ENCODE measurements at regions not wholly inside any gene's neighbourhood (a gene's known extent, or its start where the extent isn't known, plus 50 kb on each side); places are given as distances from the start of the nearest gene placed in this dataset.

DNA sequence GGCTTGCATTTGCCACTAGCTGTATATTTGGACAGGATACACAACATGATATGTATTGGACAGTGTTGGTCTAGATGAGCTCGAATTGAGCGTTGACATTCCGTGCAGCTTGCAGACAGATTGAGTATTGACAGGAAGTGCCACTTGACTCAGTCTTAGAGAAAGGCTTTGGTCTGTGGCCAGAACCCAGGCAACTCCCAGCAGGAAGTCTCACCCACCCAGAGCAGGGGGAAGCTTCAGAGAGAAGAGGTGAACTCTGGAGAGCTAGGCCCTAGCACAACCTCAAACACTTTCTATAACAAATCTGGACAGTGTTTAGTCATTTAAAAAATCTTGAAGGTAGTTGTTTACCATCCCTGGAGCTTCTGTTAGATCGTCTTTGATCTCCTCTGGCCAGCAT lies 280.5 kb downstream of the FBXW7 start:
- TF ChIP-seq ZFP3 (CRISPR knock-in tag; IDR thresholded peaks at IDR 0.05) = no peak
- no peak for TF ChIP-seq PPARA (CRISPR knock-in tag; IDR thresholded peaks at IDR 0.05; ENCODE audit: borderline replicate concordance)
- TF ChIP-seq CSDC2 (CRISPR knock-in tag; IDR thresholded peaks at IDR 0.05) = no peak
- TF ChIP-seq, protein P1, sequence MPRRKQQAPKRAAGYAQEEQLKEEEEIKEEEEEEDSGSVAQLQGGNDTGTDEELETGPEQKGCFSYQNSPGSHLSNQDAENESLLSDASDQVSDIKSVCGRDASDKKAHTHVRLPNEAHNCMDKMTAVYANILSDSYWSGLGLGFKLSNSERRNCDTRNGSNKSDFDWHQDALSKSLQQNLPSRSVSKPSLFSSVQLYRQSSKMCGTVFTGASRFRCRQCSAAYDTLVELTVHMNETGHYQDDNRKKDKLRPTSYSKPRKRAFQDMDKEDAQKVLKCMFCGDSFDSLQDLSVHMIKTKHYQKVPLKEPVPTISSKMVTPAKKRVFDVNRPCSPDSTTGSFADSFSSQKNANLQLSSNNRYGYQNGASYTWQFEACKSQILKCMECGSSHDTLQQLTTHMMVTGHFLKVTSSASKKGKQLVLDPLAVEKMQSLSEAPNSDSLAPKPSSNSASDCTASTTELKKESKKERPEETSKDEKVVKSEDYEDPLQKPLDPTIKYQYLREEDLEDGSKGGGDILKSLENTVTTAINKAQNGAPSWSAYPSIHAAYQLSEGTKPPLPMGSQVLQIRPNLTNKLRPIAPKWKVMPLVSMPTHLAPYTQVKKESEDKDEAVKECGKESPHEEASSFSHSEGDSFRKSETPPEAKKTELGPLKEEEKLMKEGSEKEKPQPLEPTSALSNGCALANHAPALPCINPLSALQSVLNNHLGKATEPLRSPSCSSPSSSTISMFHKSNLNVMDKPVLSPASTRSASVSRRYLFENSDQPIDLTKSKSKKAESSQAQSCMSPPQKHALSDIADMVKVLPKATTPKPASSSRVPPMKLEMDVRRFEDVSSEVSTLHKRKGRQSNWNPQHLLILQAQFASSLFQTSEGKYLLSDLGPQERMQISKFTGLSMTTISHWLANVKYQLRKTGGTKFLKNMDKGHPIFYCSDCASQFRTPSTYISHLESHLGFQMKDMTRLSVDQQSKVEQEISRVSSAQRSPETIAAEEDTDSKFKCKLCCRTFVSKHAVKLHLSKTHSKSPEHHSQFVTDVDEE (CRISPR knock-in tag; IDR thresholded peaks at IDR 0.05) = no peak
- TF ChIP-seq ZNF70 (CRISPR knock-in tag; IDR thresholded peaks at IDR 0.05) = no peak
- no peak for TF ChIP-seq ESRRG (CRISPR knock-in tag; IDR thresholded peaks at IDR 0.05)
- no peak for TF ChIP-seq ARNTL (CRISPR knock-in tag; IDR thresholded peaks at IDR 0.05; ENCODE audit: borderline replicate concordance, low read depth)
- no peak for TF ChIP-seq BACH2 (CRISPR knock-in tag; IDR thresholded peaks at IDR 0.05; ENCODE audit: borderline replicate concordance)
- TF ChIP-seq, protein P2, sequence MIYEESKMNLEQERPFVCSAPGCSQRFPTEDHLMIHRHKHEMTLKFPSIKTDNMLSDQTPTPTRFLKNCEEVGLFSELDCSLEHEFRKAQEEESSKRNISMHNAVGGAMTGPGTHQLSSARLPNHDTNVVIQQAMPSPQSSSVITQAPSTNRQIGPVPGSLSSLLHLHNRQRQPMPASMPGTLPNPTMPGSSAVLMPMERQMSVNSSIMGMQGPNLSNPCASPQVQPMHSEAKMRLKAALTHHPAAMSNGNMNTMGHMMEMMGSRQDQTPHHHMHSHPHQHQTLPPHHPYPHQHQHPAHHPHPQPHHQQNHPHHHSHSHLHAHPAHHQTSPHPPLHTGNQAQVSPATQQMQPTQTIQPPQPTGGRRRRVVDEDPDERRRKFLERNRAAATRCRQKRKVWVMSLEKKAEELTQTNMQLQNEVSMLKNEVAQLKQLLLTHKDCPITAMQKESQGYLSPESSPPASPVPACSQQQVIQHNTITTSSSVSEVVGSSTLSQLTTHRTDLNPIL (CRISPR knock-in tag; IDR thresholded peaks at IDR 0.05; ENCODE audit: low read depth) = no peak
- TF ChIP-seq ISL1 (CRISPR knock-in tag; IDR thresholded peaks at IDR 0.05) = no peak
- TF ChIP-seq, protein P3, sequence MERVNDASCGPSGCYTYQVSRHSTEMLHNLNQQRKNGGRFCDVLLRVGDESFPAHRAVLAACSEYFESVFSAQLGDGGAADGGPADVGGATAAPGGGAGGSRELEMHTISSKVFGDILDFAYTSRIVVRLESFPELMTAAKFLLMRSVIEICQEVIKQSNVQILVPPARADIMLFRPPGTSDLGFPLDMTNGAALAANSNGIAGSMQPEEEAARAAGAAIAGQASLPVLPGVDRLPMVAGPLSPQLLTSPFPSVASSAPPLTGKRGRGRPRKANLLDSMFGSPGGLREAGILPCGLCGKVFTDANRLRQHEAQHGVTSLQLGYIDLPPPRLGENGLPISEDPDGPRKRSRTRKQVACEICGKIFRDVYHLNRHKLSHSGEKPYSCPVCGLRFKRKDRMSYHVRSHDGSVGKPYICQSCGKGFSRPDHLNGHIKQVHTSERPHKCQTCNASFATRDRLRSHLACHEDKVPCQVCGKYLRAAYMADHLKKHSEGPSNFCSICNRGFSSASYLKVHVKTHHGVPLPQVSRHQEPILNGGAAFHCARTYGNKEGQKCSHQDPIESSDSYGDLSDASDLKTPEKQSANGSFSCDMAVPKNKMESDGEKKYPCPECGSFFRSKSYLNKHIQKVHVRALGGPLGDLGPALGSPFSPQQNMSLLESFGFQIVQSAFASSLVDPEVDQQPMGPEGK (CRISPR knock-in tag; IDR thresholded peaks at IDR 0.05; ENCODE audit: borderline replicate concordance) = no peak
